C4-2B (cell line): ENCODE measurements at regions not wholly inside any gene's neighbourhood (a gene's known extent, or its start where the extent isn't known, plus 50 kb on each side); places are given as distances from the start of the nearest gene placed in this dataset.

Experiments
- H3K27ac ChIP-seq: fragments of 450-650 bp; 2 replicates; pipeline ENCODE4 v1.5.1; 2017
- CTCF ChIP-seq: fragments of 450-650 bp; conservative IDR thresholded peaks from 2 replicates; pipeline ENCODE4 v1.5.1; 2017; ENCODE audit warnings: mild to moderate bottlenecking
- ZFX ChIP-seq: fragments of 450-650 bp; IDR thresholded peaks from 2 replicates; pipeline ENCODE4 v1.6.1; 2017

DNA sequence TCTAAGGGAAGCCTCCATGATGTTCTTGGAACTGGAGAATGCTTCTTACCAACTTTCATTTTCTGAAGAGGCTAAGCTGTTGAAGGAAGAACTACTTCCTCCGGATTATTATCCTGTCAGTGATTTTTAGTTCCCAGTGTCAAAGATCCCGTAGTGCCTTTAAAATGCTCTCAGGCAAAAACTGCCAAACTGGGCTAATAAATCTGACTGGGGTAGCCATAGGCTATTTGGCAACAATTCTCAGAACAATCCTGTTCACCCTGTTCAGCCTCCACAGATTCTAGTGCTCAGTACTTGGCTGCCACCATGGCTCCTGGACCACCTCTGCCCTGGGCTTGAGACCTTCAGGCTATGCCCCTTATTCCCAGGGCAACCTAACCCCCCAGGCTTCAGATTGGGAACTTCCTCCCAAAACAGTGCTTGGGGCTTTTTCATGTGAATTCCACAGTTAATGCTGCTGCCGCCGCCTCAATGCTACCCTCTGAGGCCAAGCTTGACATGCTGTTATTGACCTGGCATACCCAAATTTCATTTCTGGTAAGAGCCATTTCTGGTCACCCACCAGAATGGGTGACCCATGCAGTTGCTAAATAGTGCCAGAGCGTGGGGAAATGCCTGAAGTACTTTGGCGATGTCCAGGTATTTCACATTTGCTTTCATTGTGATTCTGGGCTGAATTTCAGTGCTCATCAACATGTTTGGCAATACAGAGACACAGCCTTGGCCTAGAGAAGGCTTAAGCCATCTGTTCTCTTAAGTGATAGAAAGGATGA is 110.0 kb upstream of the ARHGAP5 start:
- H3K27ac ChIP-seq, result 0 out of 2 replicates have a peak overlapping the region, but pooled peaks have one; percentile 9

GRCh38 chr14:31967669-31967975 is 109.5 kb upstream of the ARHGAP5 start:
- H3K27ac ChIP-seq, result no peak overlapping the region
- TF ChIP-seq ZFX (no peak), CTCF (no peak)

More for the DNA sequence above, 110.0 kb upstream of the ARHGAP5 start:
- TF ChIP-seq ZFX, result no peak
- no peak for TF ChIP-seq CTCF

GRCh38 chr14:31968107-31968810 is 108.8 kb upstream of the ARHGAP5 start:
- TF ChIP-seq ZFX (no peak), CTCF (no peak)
- no peak overlapping the region for H3K27ac ChIP-seq

GRCh38 chr14:31968956-31969698 is 108.0 kb upstream of the ARHGAP5 start:
- TF ChIP-seq ZFX, result no peak
- no peak for TF ChIP-seq CTCF
- H3K27ac ChIP-seq, result no peak overlapping the region

- no peak for TF ChIP-seq CTCF
- no peak for TF ChIP-seq ZFX
- no peak overlapping the region for H3K27ac ChIP-seq
Observed at GRCh38 chr14:31969699-31970240, 107.3 kb upstream of the ARHGAP5 start.

GRCh38 chr14:31970744-31971143 is 106.4 kb upstream of the ARHGAP5 start:
- H3K27ac ChIP-seq, result no peak overlapping the region
- TF ChIP-seq CTCF, result no peak
- TF ChIP-seq ZFX, result no peak
